ACC112 (cell line): ENCODE measurements at regions not wholly inside any gene's neighbourhood (a gene's known extent, or its start where the extent isn't known, plus 50 kb on each side); places are given as distances from the start of the nearest gene placed in this dataset.

Experiments
- H2AFZ ChIP-seq: fragments of 200-600 bp; sonication (generic); one replicate; pipeline ENCODE4 v1.6.0; 2017; ENCODE audit warnings: antibody characterized with exemption, low read length; ENCODE audit not compliant: unreplicated experiment
- H3K27ac ChIP-seq: fragments of 200-600 bp; sonication (generic); 2 replicates; pipeline ENCODE4 v1.5.1; 2014; ENCODE audit warnings: low read depth, mild to moderate bottlenecking, antibody characterized with exemption, low read length, moderate library complexity
- H3K27me3 ChIP-seq: fragments of 200-600 bp; sonication (generic); 2 replicates; pipeline ENCODE4 v1.6.1; 2014; ENCODE audit warnings: mild to moderate bottlenecking, antibody characterized with exemption, low read length, moderate library complexity, mixed read lengths; ENCODE audit not compliant: insufficient read depth
- H3K36me3 ChIP-seq: fragments of 200-600 bp; sonication (generic); 2 replicates; pipeline ENCODE4 v1.6.1; 2016; ENCODE audit warnings: mild to moderate bottlenecking, antibody characterized with exemption, low read length, moderate library complexity, mixed read lengths; ENCODE audit not compliant: insufficient read depth
- H3K4me1 ChIP-seq: fragments of 200-600 bp; sonication (generic); one replicate; pipeline ENCODE4 v1.6.1; 2016; ENCODE audit warnings: low read length, mixed read lengths; ENCODE audit not compliant: insufficient read depth, unreplicated experiment, control insufficient read depth
- H3K4me3 ChIP-seq: fragments of 200-600 bp; sonication (generic); 2 replicates; pipeline ENCODE4 v1.5.1; 2014; ENCODE audit warnings: mild to moderate bottlenecking, low read depth, low read length
- H3K79me2 ChIP-seq: fragments of 200-600 bp; sonication (generic); one replicate; pipeline ENCODE4 v1.6.0; 2016; ENCODE audit warnings: low read length; ENCODE audit not compliant: control insufficient read depth, unreplicated experiment, insufficient read depth

GRCh38 chr7:142698429-142698828 lies 50.8 kb upstream of the PRSS1 start:
- Histone ChIP-seq H3K27ac (no peak overlapping the region), H3K79me2 (no peaks in the 10 kb centered on the region), H3K4me1 (no peaks in the 10 kb centered on the region), H3K27me3 (peaks cover 6% of the 10 kb centered on the region), H3K4me3 (no peak overlapping the region), H2AFZ (no peak overlapping the region), H3K36me3 (no peaks in the 10 kb centered on the region)

- H3K36me3 ChIP-seq, result no peaks in the 10 kb centered on the region
- no peak overlapping the region for H3K27ac ChIP-seq
- H3K4me1 ChIP-seq, result no peaks in the 10 kb centered on the region
- H3K27me3 ChIP-seq, result peaks cover 5% of the 10 kb centered on the region
- H3K79me2 ChIP-seq, result no peaks in the 10 kb centered on the region
- H3K4me3 ChIP-seq, result no peak overlapping the region
- H2AFZ ChIP-seq, result no peak overlapping the region
Measured at GRCh38 chr7:142697270-142697669, 52.0 kb upstream of the PRSS1 start.

GRCh38 chr7:142696456-142697179 lies 52.7 kb upstream of the PRSS1 start:
- Histone ChIP-seq H3K27ac (no peak overlapping the region), H3K4me3 (no peak overlapping the region), H3K79me2 (no peaks in the 10 kb centered on the region), H3K36me3 (no peaks in the 10 kb centered on the region), H3K4me1 (no peaks in the 10 kb centered on the region), H3K27me3 (peaks cover 3% of the 10 kb centered on the region; the same call in 1 of the 2 replicates), H2AFZ (no peak overlapping the region)

GRCh38 chr7:142693911-142694310 lies 55.4 kb upstream of the PRSS1 start:
- Histone ChIP-seq H2AFZ (no peak overlapping the region), H3K79me2 (no peaks in the 10 kb centered on the region), H3K27ac (no peak overlapping the region)

GRCh38 chr7:142690554-142691182 lies 58.6 kb upstream of the PRSS1 start:
- Histone ChIP-seq H3K36me3 (no peaks in the 10 kb centered on the region), H3K4me3 (no peak overlapping the region), H3K4me1 (no peaks in the 10 kb centered on the region), H2AFZ (no peak overlapping the region), H3K27ac (no peak overlapping the region), H3K27me3 (peaks cover 14% of the 10 kb centered on the region), H3K79me2 (no peaks in the 10 kb centered on the region)

More at GRCh38 chr7:142693911-142694310, 55.4 kb upstream of the PRSS1 start:
- H3K4me1 ChIP-seq, result no peaks in the 10 kb centered on the region
- no peaks in the 10 kb centered on the region for H3K36me3 ChIP-seq
- no peak overlapping the region for H3K4me3 ChIP-seq
- peaks cover 6% of the 10 kb centered on the region; the same call in 1 of the 2 replicates for H3K27me3 ChIP-seq

GRCh38 chr7:142689439-142690120 lies 59.7 kb upstream of the PRSS1 start:
- no peak overlapping the region for H3K27ac ChIP-seq
- no peaks in the 10 kb centered on the region for H3K79me2 ChIP-seq
- H2AFZ ChIP-seq, result no peak overlapping the region
- no peaks in the 10 kb centered on the region for H3K36me3 ChIP-seq
- H3K27me3 ChIP-seq, result peaks cover 15% of the 10 kb centered on the region
- no peaks in the 10 kb centered on the region for H3K4me1 ChIP-seq
- no peak overlapping the region for H3K4me3 ChIP-seq

GRCh38 chr7:142685877-142686508 lies 63.3 kb upstream of the PRSS1 start:
- no peaks in the 10 kb centered on the region for H3K4me1 ChIP-seq
- H3K79me2 ChIP-seq, result no peaks in the 10 kb centered on the region
- no peak overlapping the region for H3K27ac ChIP-seq
- H3K4me3 ChIP-seq, result no peak overlapping the region
- H3K27me3 ChIP-seq, result peaks cover 28% of the 10 kb centered on the region
- H2AFZ ChIP-seq, result no peak overlapping the region
- H3K36me3 ChIP-seq, result no peaks in the 10 kb centered on the region

GRCh38 chr7:142681314-142682092 lies 67.8 kb upstream of the PRSS1 start:
- Histone ChIP-seq H3K4me1 (no peaks in the 10 kb centered on the region), H2AFZ (no peak overlapping the region), H3K79me2 (no peaks in the 10 kb centered on the region), H3K27ac (no peak overlapping the region), H3K4me3 (no peak overlapping the region), H3K27me3 (peaks cover 17% of the 10 kb centered on the region), H3K36me3 (no peaks in the 10 kb centered on the region)

GRCh38 chr7:142671506-142671905 lies 77.8 kb upstream of the PRSS1 start:
- Histone ChIP-seq H3K36me3 (no peaks in the 10 kb centered on the region), H3K27ac (no peak overlapping the region), H3K27me3 (no peaks in the 10 kb centered on the region), H3K4me1 (no peaks in the 10 kb centered on the region), H3K4me3 (no peak overlapping the region), H2AFZ (no peak overlapping the region), H3K79me2 (no peaks in the 10 kb centered on the region)

- Histone ChIP-seq H3K79me2 (no peaks in the 10 kb centered on the region), H3K27ac (no peak overlapping the region), H3K4me1 (no peaks in the 10 kb centered on the region), H3K36me3 (no peaks in the 10 kb centered on the region), H3K27me3 (no peaks in the 10 kb centered on the region), H3K4me3 (no peak overlapping the region), H2AFZ (no peak overlapping the region)
Measured at GRCh38 chr7:142670511-142670910, 78.8 kb upstream of the PRSS1 start.
